HG03135 (cell line): ENCODE measurements at regions not wholly inside any gene's neighbourhood (a gene's known extent, or its start where the extent isn't known, plus 50 kb on each side); places are given as distances from the start of the nearest gene placed in this dataset.
"Not testable (repeated sequence)": the region's sequence is repeated elsewhere in the genome, so short reads cannot be mapped to it uniquely, and the experiment has no call there.

Source experiments
- ATAC-seq: cut with Tn5 transposase; IDR thresholded peaks from one replicate; pipeline ENCODE4 v1.9.1; 2021; ENCODE audit warnings: mild to moderate bottlenecking, moderate library complexity; ENCODE audit not compliant: unreplicated experiment

DNA sequence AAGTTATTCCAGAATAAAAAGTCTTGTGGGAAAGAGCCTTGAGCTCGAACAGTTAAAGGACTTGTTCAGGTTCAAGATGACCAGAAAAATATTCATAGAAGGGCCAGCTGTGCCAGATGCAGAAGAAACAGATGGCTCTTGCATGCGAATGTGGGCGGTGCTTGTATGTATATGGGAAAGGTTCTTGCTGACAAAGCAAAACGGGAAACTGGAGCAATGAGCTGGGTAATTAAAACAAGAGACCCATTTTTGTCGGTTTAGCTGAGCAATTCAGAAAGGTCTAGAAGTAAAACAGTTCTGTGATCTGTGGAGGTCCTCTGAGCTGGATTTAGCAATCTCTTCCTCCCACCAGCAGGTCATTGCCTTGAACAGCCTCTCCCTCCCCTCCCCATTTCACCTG, 107.2 kb upstream of the MARK1 start:
- no peak for ATAC-seq

DNA sequence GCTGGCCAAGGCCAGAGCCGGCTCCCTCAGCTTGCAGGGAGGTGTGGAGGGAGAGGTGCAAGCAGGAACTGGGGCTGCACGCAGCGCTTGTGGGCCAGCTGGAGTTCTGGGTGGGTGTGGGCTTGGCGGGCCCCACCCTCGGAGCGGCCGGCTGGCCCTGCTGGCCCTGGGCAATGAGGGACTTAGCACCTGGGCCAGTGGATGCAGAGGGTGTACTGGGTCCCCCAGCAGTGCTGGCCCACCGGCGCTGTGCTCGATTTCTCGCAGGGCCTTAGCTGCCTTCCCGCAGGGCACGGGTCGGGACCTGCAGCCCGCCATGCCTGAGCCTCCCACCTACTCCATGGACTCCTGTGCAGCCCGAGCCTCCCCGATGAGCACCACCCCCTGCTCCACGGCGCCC, 115.6 kb upstream of the MARK1 start:
- ATAC-seq = not testable (repeated sequence)

DNA sequence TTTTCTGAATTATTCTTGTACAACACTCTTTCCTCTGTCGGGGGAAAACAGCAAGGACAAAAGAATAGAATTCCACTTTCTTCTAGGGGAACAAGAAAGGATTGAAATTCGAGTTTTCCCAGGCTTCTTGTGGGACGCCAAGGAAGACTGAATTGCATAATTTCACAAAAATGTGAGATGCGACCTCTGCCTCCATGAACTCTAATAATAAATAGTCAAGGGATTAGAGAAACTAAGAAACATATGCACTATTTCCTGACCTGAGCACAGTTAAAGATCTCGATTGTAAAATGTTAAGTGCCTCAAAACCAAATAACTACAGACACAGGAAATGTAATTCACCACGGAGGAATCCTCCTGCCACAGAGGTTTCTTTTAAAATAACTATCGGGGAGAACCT, 117.3 kb upstream of the MARK1 start:
- ATAC-seq = no peak

DNA sequence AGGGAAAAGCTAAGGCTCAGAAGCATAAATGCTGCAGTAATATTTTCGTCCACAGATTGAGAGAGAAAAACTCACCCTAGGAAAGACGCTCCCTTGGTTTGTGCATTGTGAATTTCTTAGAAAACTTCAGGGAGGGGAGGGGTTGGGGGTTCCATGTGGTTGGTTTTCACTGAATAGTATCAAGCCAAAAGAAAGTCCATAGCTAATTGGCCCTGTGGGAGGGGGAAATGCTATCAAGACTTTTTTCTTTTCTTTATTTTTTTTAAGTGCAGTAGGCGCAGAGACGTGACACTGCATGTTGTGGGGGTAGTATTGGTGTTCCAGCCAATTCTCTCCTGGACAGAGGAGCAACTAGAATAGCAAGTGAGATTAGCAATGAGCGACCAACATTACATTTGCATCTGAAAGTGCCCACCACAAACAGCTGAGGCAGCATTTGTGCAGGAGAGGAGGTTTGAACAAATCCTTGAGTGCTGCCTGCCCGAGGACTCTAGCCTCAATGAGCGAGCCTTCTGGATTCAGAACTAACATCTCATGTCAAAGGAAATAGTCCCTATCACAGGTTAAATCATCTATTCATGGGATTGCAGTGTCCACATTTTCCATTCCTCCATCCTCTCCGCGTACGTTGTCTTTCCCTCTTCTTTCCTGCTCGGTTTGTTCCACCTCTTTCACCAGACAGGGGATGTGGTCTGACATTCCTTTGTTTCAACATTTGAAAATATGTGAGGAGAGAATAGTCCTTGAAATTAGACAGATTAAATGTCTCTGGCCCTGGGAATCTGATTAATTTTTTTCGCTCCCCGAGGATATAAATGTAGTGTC, 118.0 kb upstream of the MARK1 start:
- ATAC-seq = no peak

DNA sequence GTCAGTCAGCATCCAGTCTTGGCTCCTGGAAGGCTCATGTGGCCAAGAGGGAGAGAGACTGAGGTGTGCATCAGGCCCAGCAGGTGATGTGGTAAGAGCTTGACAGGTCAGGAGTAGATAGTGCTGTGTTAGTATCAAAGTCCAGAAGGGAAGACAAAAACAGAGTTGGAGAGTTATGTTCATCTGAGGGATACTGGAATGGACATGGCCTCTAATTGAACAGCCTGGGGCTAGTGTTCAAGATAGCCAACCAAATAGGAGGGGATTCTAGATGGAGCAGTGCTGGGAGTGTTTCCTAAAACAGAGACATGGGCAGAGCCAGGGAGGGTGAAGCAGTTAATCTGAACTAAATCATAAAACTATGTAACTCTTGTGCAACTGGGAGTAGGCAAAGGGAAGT, 120.7 kb upstream of the MARK1 start:
- no peak for ATAC-seq

DNA sequence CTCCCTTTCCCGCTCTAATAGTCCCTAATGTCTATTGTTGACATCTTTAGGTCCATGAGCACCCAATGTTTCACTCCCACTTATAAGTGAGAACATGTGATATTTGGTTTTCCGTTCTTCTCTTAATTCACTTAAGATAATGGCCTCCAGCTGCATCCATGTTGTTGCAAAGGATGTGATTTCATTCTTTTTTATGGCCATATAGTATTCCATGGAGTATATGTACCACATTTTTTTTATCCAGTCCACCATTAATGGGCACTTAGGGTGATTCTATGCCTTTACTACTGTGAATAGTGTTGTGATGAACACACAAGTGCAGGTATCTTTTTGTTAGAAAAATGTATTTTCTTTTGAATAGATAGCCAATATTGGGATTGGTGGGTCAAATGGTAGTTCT, 126.0 kb upstream of the RAB3GAP2 start:
- no peak for ATAC-seq

DNA sequence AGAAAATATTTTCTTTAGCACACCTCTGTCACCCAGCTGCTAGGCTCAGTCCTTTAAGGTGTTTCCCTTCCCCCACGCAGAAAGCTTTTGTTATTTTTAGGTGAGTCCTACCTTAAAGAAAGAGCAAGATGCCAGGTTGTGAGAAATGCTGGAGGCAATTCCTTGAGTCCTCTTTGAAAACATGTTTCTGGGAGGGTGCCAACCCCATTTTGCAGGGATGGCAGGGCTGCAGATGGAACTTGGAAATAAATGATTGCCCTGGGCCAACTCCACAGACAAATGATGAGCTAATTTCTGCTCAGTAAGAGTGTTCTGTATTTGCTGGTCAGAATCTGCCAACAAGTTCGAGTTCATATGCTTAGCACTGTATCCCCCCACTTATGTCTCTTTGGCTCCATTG, 119.2 kb upstream of the RAB3GAP2 start:
- ATAC-seq = no peak

DNA sequence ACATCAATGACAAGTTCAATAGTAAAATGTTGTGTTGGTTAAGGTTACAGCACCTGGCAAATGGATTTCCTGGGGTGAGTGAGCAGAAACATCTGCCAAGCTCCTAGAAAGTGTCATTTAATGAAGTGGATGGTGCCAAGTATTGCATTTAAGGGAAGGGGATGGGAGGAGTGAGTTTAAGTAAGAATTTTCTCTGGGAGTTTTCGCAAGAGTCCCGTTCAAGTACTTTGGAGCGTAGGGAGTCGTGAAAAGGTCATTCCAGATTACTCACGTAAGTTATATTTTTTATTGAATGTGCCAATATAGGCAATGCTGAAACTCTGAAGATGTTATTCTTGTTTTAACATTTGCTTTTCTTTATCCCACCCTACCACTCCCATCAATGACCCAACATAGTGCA, 117.4 kb upstream of the RAB3GAP2 start:
- no peak for ATAC-seq

DNA sequence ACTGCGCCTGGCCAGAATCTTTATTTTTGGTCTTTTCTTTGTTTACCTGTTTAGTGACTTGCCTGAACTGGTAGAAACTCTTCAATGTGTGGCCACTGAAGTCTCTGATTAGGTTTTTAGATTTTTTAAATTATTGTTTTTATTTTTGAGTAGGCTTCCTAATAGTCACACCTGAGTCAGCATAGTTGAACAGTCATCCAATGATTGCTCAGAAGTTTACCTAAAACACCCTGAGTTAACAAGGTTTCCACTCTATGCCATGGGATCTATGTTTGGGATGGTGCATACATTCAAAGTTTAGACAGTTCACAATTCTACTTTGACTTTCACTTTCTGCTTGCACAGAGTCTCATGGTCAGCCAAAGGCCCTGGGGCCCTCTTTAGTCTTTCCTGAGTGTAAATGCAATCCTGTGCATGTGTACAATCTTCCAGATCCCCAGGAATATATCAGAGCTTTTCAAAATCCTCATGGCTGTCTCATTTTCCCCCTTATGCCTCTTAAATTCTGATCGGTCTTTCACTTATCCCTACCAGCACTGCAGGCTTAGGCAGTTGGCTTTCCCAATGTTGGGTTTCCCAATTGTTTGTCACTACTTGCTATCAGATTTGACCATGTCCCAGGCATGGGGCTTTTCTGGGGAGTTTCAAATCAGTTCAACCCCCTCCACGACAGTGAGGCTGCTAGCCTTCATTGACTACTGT, 114.4 kb upstream of the RAB3GAP2 start:
- ATAC-seq = no peak

DNA sequence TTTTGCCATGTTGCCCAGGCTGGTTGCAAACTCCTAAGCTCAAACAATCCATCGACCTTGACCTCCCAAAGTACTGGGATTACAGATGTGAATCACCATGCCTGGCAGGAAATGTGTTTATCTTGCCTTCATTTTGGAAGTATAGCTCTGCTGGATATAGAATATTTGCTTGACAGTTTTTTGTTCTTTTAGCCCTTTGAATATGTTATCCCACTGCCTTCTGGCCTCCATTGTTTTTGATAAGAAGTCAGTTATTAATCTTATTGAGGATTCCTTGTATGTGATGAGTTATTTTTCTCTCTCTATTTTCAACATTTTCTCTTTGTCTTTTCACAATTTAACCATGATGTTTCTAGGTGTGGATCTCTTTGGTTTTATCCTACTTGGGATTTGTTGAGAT, 112.9 kb upstream of the RAB3GAP2 start:
- ATAC-seq = no peak

DNA sequence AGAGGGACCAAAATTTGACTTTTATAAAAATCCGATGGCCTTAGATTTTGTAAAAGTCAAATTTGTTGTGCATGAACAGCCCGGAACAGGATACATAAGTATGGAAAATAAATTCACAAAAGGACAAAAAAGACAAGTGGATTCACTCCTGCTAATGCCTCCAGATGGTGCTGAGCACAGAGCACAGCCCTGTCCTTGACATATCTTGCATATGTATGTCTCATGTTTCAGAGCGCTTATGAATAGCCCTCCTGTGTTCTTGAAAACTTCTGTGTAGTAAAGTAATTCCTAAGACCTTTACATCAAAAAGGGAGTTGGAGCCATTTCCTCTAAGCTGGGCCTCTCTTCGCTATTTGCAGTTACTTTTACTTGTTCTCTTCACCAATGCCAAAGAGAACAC, 110.7 kb upstream of the RAB3GAP2 start:
- no peak for ATAC-seq

DNA sequence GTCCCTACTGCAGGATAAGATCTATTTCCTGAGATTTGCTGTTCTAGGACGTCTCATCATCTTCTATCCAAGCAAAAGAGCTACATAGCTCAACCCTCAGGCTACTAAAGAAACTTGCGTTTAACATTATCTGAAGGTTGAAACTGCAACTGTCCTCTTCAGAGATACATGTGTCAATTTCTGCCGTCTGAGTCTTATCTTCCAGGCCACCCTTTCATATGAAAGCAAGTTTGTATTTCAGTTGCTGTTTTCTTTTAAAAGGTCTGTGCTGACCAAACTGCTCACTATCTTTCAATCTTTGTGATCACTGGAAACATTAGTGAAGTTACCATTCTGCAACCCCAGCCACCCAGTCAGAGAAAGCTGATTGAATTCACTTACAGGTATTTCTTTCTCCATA, 108.6 kb upstream of the RAB3GAP2 start:
- ATAC-seq = no peak

DNA sequence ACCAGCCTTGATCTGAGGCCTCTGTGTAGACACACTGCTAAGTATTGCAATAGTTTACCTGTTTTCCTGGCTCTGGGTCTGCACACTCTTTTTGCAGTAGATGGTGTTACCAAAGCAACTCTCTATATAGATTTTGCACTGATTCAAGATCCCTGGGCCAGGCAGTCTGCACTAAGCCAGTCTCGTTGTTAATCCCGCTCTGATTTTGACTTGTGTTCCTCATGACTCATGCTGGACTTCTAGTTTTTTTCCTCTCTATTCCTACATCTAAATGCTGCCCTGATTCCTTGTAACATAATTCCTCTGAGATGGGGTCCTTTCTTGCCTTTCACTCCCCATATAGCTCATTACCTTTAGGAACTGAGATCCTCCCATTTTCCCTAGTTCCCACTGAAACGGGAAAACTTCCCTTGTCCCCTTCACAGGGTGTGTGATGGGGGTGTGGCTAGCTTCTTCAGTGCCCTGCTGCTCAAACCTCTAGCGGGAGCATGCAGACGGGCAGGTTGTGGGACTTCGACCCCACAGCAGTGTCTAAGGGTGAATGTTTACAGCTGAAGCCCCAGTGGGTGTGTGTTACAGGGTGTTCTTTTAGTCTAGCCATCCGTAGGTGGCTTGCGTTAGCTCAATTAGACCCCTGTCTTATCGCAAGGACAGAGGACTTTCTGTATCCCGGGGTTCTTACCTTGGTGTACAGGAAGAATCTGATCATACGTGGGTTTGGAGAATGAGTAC, 106.5 kb upstream of the RAB3GAP2 start:
- no peak for ATAC-seq

DNA sequence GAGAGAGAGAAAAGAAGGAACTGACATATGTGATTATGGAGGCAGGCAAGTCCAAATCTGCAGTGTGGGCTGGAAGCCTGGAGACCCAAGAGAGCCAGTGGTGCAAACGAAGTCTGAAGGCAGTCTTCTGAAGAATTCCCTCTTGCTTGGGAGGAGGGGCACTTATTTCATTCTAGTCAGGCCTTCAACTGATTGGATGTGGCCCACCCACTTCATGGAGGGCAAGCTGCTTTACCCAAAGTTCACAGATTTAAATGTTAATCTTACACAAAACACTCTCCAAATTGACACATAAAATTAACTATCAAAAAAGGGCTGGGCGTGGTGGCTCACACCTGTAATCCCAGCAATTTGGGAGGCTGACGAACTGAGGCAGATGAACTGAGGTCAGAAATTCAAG, 103.5 kb upstream of the RAB3GAP2 start:
- ATAC-seq = no peak

DNA sequence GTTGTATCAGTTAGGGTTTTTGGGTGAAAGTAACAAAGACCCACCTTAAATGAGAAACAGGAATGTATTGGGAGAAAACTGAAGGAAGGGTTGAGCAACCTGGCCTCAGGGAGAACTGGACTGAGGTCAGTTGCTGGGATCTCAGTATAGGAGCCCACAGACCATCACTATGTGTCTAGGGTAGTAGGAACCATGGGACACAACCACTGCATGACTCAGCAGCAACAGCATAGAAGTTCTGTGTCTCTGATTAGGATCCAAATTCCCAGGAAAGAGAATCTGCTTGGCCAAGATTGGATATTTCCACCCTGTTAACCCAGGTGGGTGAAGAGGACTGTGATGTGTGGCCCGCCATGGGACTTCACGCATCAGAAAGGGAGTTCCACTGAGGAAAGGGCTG, 102.2 kb upstream of the RAB3GAP2 start:
- no peak for ATAC-seq

DNA sequence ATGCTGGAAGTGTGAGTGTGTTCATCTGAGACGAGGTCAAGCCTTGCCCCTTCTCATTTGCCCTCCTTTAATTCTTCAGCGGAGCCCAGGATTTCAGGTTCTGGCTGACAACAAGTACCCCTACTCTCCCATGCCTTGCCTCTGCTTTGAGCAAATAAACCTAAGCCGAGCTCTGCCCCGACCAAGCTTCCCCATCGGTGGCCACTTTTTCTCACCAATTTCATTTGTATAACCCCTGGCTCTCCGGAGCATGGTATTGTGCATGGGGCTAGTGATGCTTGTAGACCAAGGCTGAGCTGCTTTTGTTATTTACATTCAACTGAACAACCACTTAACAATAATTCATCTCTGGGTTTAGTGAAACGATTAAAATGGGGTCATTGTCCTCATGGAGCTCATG, 100.2 kb upstream of the RAB3GAP2 start:
- ATAC-seq = no peak

DNA sequence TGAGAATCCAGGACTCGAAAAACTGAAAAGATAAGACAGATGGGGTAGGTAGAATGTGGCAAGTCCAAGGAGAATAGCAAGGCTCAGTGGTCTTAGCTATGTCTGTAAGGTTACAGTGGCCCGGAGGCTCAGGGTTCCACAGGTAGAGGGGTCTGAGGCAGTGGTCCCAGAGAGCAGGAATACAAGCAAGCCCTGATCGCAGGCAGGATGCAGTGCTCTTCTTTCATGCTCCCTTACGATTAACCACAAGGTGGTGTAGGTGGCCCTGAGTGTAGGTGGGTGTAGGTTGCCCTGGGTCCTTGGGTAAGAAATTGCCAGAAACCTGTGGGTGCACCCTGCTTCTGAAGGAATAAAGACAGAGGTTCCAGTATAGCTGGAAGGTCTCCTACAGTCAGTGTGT, 99.1 kb upstream of the RAB3GAP2 start:
- no peak for ATAC-seq

DNA sequence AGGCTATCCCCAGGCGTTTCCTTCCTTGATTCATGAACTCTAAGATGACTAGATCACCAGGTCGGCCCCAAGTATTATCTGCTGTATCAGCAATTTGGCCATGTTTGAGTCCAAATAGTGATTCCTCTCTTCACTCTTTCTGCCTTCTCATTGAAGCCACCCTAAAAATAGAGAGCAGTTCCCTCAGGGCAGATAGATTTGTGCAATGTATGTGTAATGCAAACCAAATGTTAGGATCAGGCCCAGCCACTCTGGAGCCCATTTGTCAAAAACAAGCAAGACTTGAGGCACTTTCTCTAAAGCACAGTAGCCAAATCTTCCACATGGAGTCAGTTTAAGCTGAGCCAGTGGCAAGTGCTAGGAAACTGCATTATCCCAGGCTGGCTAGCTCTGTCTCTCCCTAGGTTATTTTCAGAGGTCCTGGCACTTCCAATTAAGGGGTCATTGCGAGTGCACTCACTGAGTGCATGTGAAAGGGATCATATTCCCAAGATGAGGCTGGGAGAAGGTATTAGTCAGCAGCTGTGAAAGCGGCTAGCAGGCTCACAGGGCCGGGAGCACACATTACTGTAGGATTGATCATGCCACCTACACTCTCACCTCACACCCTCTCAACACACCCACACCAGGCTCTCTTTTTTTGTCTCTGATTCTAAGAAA, 97.9 kb upstream of the RAB3GAP2 start:
- ATAC-seq = no peak

DNA sequence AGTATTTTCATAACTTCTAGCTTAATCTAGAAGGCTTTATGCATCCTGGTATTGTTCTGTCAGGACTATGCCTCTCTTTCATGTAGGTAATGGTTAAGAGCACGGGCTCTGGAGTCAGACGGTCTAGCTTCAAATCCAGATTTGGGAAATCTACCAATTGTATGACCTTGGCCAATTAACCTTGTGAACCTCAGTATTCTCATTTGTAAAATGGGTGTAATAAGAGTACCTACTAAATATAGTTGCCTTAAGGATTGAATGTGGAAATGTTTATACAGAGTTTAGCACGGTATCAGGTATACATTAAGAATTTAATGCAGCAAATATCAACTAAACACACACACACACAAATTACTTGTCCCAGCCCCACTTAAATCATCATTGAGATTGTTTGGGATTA, 97.3 kb upstream of the RAB3GAP2 start:
- ATAC-seq = no peak

DNA sequence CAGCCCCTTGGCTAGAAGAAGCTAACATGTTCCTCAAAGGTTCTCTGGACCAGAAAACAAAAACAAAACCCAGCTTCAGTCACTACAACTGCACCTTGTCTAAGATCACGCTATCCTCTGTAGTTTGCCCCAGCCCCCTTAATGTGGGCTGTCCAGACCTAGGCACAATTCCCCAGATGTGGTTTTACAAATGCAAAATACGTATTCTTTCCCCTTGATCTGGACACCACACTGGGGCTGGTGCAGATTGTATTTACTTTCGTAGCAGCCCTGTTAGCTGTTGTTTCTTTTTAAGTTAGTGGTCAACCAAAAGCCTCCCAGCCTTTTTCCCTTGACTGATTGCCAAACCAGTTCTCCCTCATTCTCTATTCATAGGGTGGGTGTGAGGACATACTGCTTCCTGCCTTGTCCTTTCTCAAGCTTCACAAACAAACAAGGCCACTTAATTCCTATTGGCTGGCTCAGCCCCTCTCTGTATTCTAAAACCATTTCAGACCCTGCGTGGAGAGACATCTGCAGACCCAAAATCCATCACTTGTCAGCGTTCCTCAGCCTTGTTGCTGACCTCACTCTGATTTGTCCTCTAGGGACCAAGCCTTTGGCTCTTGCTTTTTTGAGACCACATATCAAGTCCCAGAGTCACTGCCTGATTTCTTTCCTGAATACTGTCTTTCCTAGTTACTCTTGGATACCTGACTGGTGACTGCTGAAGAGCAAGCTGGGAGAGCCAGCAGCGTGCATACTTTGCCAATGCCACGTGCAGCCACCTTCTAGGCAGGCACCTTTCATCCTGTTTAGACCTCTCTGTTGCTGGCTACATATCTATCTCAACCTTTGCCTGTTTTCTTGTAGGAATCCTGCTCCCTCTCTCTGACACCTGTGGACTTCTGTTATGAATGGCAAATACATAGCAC, 96.4 kb upstream of the RAB3GAP2 start:
- no peak for ATAC-seq
